MM.1S (cell line): ENCODE measurements at regions not wholly inside any gene's neighbourhood (a gene's known extent, or its start where the extent isn't known, plus 50 kb on each side); places are given as distances from the start of the nearest gene placed in this dataset.

Experiments
- DNase-seq: peaks from one replicate; pipeline ENCODE4 v3.0.0-alpha.2; 2015
- H2AFZ ChIP-seq: fragments of 300-600 bp; sonication (generic); 2 replicates; pipeline ENCODE4 v1.6.0; 2016; ENCODE audit warnings: antibody characterized with exemption, low read length
- H3F3A ChIP-seq: fragments of 300-600 bp; sonication (generic); 2 replicates; pipeline ENCODE4 v1.6.1; 2016; ENCODE audit warnings: mild to moderate bottlenecking, antibody characterized with exemption, low read length, moderate library complexity, mixed read lengths; ENCODE audit not compliant: insufficient read depth
- H3K27ac ChIP-seq: fragments of 300-600 bp; sonication (generic); 2 replicates; pipeline ENCODE4 v1.5.1; 2016; ENCODE audit warnings: mild to moderate bottlenecking, low read length
- H3K27me3 ChIP-seq: fragments of 300-600 bp; sonication (generic); replicated peaks from 2 replicates; pipeline ENCODE4 v1.6.0; 2016; ENCODE audit warnings: low read length; ENCODE audit not compliant: insufficient read depth
- H3K36me3 ChIP-seq: fragments of 300-600 bp; sonication (generic); replicated peaks from 2 replicates; pipeline ENCODE4 v1.6.1; 2016; ENCODE audit warnings: mild to moderate bottlenecking, low read length, mixed read lengths; ENCODE audit not compliant: insufficient read depth
- H3K4me1 ChIP-seq: fragments of 300-600 bp; sonication (generic); 2 replicates; pipeline ENCODE4 v1.6.1; 2016; ENCODE audit warnings: low read length, mixed read lengths
- H3K4me2 ChIP-seq: fragments of 300-600 bp; sonication (generic); 2 replicates; pipeline ENCODE4 v1.6.0; 2016; ENCODE audit warnings: low read depth, low read length
- H3K4me3 ChIP-seq: fragments of 300-600 bp; sonication (generic); 2 replicates; pipeline ENCODE4 v1.5.1; 2016; ENCODE audit warnings: low read length, mixed read lengths
- H3K79me2 ChIP-seq: fragments of 300-600 bp; sonication (generic); 2 replicates; pipeline ENCODE4 v1.6.1; 2016; ENCODE audit warnings: mixed run types, low read length, mixed read lengths
- H3K9ac ChIP-seq: fragments of 300-600 bp; sonication (generic); 2 replicates; pipeline ENCODE4 v1.6.1; 2016; ENCODE audit warnings: low read length, mixed read lengths
- H3K9me2 ChIP-seq: fragments of 300-600 bp; sonication (generic); replicated peaks from 2 replicates; pipeline ENCODE4 v1.6.1; 2016; ENCODE audit warnings: mild to moderate bottlenecking, low read length, mixed read lengths; ENCODE audit not compliant: insufficient read depth
- H3K9me3 ChIP-seq: fragments of 300-600 bp; sonication (generic); replicated peaks from 2 replicates; pipeline ENCODE4 v1.6.1; 2016; ENCODE audit warnings: mild to moderate bottlenecking, low read length, mixed read lengths; ENCODE audit not compliant: insufficient read depth
- H4K20me1 ChIP-seq: fragments of 300-600 bp; sonication (generic); 2 replicates; pipeline ENCODE4 v1.6.1; 2016; ENCODE audit warnings: mild to moderate bottlenecking, low read length, moderate library complexity, mixed read lengths; ENCODE audit not compliant: insufficient read depth
- EZH2 ChIP-seq: fragments of 300-600 bp; sonication (generic); optimal IDR thresholded peaks from 2 replicates; pipeline ENCODE3; 2017; ENCODE audit warnings: low read depth, mild to moderate bottlenecking, antibody characterized with exemption, low read length, mixed read lengths
- EZH2phosphoT487 ChIP-seq: fragments of 300-600 bp; sonication (generic); IDR thresholded peaks from 2 replicates; pipeline ENCODE4 v1.6.1; 2018; ENCODE audit warnings: antibody characterized with exemption, low read length
- TF ChIP-seq, protein P1 (sequence below): fragments of 300-600 bp; sonication (generic); IDR thresholded peaks from 2 replicates; pipeline ENCODE4 v1.5.1; 2016; ENCODE audit warnings: antibody characterized with exemption, low read length, mixed read lengths

DNA sequence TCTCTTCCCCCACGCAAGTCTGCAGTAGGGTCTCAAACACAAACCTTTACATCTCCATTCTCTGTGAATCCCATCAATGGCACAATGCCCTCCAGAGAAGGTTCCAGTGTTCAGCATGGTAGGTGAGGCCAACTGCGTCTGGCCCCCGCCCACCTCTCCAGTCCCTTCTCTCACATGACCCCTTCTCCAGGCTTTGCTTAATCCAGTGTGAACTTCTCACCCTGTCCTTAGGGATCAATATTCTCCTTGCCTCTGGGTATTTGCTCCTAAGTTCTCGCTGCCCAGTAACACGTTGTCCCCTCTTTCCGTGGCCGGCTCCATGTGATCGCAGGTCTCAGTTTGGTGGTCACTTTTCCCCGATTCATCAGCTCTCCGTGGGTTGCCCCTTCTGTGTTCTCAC lies 225.1 kb upstream of the PMEPA1 start:
- H2AFZ ChIP-seq: no peak overlapping the region
- H3K4me1 ChIP-seq: no peaks in the 10 kb centered on the region

GRCh38 chr20:57934007-57934805 lies 224.4 kb upstream of the PMEPA1 start:
- no peak overlapping the region for H3K4me3 ChIP-seq
- no peaks in the 10 kb centered on the region for H3K36me3 ChIP-seq
- H3K9ac ChIP-seq: no peak overlapping the region
- H3K9me2 ChIP-seq: no peaks in the 10 kb centered on the region
- H3K27ac ChIP-seq: no peak overlapping the region
- H3K79me2 ChIP-seq: no peaks in the 10 kb centered on the region
- no peak overlapping the region for H2AFZ ChIP-seq
- no peaks in the 10 kb centered on the region for H3K4me1 ChIP-seq
- H3F3A ChIP-seq: no peaks in the 10 kb centered on the region
- no peak overlapping the region for H3K4me2 ChIP-seq
- TF ChIP-seq EZH2phosphoT487 (no peak), EZH2 (no peak)
- TF ChIP-seq, protein P1, sequence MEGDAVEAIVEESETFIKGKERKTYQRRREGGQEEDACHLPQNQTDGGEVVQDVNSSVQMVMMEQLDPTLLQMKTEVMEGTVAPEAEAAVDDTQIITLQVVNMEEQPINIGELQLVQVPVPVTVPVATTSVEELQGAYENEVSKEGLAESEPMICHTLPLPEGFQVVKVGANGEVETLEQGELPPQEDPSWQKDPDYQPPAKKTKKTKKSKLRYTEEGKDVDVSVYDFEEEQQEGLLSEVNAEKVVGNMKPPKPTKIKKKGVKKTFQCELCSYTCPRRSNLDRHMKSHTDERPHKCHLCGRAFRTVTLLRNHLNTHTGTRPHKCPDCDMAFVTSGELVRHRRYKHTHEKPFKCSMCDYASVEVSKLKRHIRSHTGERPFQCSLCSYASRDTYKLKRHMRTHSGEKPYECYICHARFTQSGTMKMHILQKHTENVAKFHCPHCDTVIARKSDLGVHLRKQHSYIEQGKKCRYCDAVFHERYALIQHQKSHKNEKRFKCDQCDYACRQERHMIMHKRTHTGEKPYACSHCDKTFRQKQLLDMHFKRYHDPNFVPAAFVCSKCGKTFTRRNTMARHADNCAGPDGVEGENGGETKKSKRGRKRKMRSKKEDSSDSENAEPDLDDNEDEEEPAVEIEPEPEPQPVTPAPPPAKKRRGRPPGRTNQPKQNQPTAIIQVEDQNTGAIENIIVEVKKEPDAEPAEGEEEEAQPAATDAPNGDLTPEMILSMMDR: no peak
- H4K20me1 ChIP-seq: no peaks in the 10 kb centered on the region
- no peak for DNase-seq
- H3K27me3 ChIP-seq: peaks cover 99% of the 10 kb centered on the region
- H3K9me3 ChIP-seq: no peaks in the 10 kb centered on the region

More for the DNA sequence above, 225.1 kb upstream of the PMEPA1 start:
- Histone ChIP-seq H3K27me3 (peaks cover 100% of the 10 kb centered on the region), H3K79me2 (no peaks in the 10 kb centered on the region), H3K36me3 (no peaks in the 10 kb centered on the region), H3K27ac (no peak overlapping the region), H3K4me2 (no peak overlapping the region), H3F3A (no peaks in the 10 kb centered on the region), H3K9me2 (no peaks in the 10 kb centered on the region), H3K9me3 (no peaks in the 10 kb centered on the region), H3K9ac (no peak overlapping the region), H3K4me3 (no peak overlapping the region), H4K20me1 (no peaks in the 10 kb centered on the region)
- TF ChIP-seq EZH2phosphoT487 (no peak), EZH2 (no peak)
- DNase-seq: no peak

- H3K9me2 ChIP-seq: no peaks in the 10 kb centered on the region
- H3K36me3 ChIP-seq: no peaks in the 10 kb centered on the region
- no peak for TF ChIP-seq EZH2phosphoT487
- TF ChIP-seq EZH2: no peak
- TF ChIP-seq, protein P1: no peak
- H3K4me2 ChIP-seq: no peak overlapping the region
- no peak for DNase-seq
- peaks cover 88% of the 10 kb centered on the region for H3K27me3 ChIP-seq
- no peaks in the 10 kb centered on the region for H3K79me2 ChIP-seq
- H3K4me3 ChIP-seq: no peak overlapping the region
- H3K27ac ChIP-seq: no peak overlapping the region
- H2AFZ ChIP-seq: no peak overlapping the region
- H3K9me3 ChIP-seq: no peaks in the 10 kb centered on the region
- H4K20me1 ChIP-seq: no peaks in the 10 kb centered on the region
- H3F3A ChIP-seq: no peaks in the 10 kb centered on the region
- no peak overlapping the region for H3K9ac ChIP-seq
- H3K4me1 ChIP-seq: no peaks in the 10 kb centered on the region
Measured at GRCh38 chr20:57932227-57932864, 222.5 kb upstream of the PMEPA1 start.

GRCh38 chr20:57930351-57930750 lies 220.5 kb upstream of the PMEPA1 start:
- H3K4me1 ChIP-seq: no peaks in the 10 kb centered on the region
- no peak for DNase-seq
- H3K4me3 ChIP-seq: no peak overlapping the region
- TF ChIP-seq, protein P1: no peak
- TF ChIP-seq EZH2 (no peak), EZH2phosphoT487 (no peak)
- H3K36me3 ChIP-seq: no peaks in the 10 kb centered on the region
- H2AFZ ChIP-seq: no peak overlapping the region
- H4K20me1 ChIP-seq: no peaks in the 10 kb centered on the region
- no peak overlapping the region for H3K4me2 ChIP-seq
- H3K9me2 ChIP-seq: no peaks in the 10 kb centered on the region
- no peaks in the 10 kb centered on the region for H3K79me2 ChIP-seq
- no peak overlapping the region for H3K9ac ChIP-seq
- H3K9me3 ChIP-seq: no peaks in the 10 kb centered on the region
- H3K27me3 ChIP-seq: peaks cover 83% of the 10 kb centered on the region
- H3K27ac ChIP-seq: no peak overlapping the region
- no peaks in the 10 kb centered on the region for H3F3A ChIP-seq
